ENCODE measurements at regions not wholly inside any gene's neighbourhood (a gene's known extent, or its start where the extent isn't known, plus 50 kb on each side); places are given as distances from the start of the nearest gene placed in this dataset.
"Not testable (repeated sequence)": the region's sequence is repeated elsewhere in the genome, so short reads cannot be mapped to it uniquely, and the experiment has no call there.

- TF ChIP-seq, protein P1, sequence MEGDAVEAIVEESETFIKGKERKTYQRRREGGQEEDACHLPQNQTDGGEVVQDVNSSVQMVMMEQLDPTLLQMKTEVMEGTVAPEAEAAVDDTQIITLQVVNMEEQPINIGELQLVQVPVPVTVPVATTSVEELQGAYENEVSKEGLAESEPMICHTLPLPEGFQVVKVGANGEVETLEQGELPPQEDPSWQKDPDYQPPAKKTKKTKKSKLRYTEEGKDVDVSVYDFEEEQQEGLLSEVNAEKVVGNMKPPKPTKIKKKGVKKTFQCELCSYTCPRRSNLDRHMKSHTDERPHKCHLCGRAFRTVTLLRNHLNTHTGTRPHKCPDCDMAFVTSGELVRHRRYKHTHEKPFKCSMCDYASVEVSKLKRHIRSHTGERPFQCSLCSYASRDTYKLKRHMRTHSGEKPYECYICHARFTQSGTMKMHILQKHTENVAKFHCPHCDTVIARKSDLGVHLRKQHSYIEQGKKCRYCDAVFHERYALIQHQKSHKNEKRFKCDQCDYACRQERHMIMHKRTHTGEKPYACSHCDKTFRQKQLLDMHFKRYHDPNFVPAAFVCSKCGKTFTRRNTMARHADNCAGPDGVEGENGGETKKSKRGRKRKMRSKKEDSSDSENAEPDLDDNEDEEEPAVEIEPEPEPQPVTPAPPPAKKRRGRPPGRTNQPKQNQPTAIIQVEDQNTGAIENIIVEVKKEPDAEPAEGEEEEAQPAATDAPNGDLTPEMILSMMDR (IDR thresholded peaks at IDR 0.05), result no peak
- Histone ChIP-seq H3K4me1 (peaks cover 20% of the 10 kb centered on the region), H3K4me3 (peak overlapping the region; percentile 33), H3K27me3 (peaks cover 56% of the 10 kb centered on the region), H3K9me3 (no peaks in the 10 kb centered on the region), H3K27ac (no peak overlapping the region), H3K36me3 (no peaks in the 10 kb centered on the region)
- DNase-seq, result no peak
- intact Hi-C loops (cut with DNase I), result no loop called here
- peak; percentile 51 for ATAC-seq
Measured at GRCh38 chr22:25420925-25421904, 143.3 kb upstream of the GRK3 start.

GRCh38 chr22:25426530-25427308 is 137.8 kb upstream of the GRK3 start:
- H3K27ac ChIP-seq; ATAC-seq; DNase-seq; H3K4me1 ChIP-seq; H3K4me3 ChIP-seq; intact Hi-C loops (cut with DNase I); H3K36me3 ChIP-seq; H3K9me3 ChIP-seq: not testable (repeated sequence)
- peaks cover 40% of the 10 kb centered on the region for H3K27me3 ChIP-seq
- TF ChIP-seq, protein P1 (IDR thresholded peaks at IDR 0.05), result peak; percentile 29

- H3K27me3 ChIP-seq; DNase-seq; H3K27ac ChIP-seq; H3K36me3 ChIP-seq; H3K4me1 ChIP-seq; H3K4me3 ChIP-seq; H3K9me3 ChIP-seq; ATAC-seq; intact Hi-C loops (cut with DNase I): not testable (repeated sequence)
Measured at GRCh38 chr22:25431637-25432342, 132.7 kb upstream of the GRK3 start.

DNA sequence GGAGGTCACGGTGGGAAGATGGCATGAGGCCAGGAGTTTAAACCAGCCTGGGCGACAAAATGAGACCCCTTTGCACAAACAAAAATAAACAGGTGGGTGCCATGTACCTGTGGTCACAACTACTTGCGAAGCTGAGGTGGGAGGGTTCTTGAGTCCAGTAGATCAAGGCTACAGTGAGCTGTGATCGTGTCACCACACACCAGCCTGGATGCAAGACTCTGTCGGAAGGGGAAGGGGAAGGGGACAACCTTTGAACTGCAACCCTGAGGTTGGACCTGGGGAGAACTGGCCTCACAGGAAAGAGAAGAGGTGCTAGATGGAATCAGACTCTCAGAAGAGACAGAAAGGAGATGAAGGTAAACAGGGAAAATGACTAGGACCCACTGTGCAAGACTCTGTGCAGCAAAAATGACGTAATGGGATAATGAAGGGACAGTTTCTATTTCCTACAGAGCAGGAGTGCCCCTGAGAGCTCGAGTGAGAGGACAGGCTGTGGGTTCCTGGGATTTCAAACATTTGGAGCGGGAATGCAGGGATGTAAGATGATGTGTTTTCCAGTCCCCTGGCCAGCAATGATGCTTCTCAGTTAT is 131.0 kb upstream of the GRK3 start:
- H3K27me3 ChIP-seq; H3K4me1 ChIP-seq; H3K36me3 ChIP-seq; H3K4me3 ChIP-seq; H3K27ac ChIP-seq; H3K9me3 ChIP-seq; ATAC-seq; DNase-seq; intact Hi-C loops (cut with DNase I): not testable (repeated sequence)

DNA sequence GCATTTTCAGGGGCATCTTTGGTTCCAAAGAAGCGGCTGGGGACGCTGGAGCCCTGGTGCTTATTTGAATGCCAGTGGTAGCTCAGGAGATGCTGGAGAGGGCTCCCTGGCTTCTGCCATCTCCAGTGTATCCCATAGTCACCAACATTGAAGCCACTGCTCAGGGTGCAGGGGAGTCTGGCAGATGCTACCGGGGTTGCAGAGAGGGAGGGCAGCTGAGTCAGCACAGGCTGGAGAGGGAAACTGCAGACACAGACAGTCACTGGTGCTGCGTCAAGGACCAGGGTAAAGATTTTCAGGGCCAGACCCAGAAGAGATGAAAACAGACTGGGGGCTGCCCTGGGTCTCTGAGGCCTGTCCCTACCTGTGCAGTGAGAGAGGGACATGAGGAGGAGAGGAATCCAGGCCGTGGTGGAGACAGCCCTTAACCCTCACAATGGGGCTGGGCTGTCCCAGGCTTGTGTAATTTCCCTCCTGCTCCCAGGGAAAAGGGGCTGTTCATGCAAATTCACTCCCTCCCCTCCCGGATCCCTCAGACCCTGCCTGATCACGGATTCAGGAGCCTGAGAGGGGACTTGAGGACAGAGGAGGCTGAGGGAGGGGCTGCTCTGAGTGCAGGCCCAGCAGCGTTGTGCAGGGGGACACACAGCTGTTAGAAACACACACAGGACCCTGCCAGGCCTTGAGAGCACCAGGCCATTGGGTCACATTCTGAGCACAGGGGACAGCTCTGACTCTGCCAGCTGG is 126.9 kb upstream of the GRK3 start:
- DNase-seq, result no peak
- Histone ChIP-seq H3K4me1 (no peaks in the 10 kb centered on the region), H3K27me3 (no peaks in the 10 kb centered on the region), H3K27ac (no peak overlapping the region), H3K36me3 (no peaks in the 10 kb centered on the region), H3K9me3 (no peaks in the 10 kb centered on the region), H3K4me3 (no peak overlapping the region)
- intact Hi-C loops (cut with DNase I), result no loop called here
- ATAC-seq, result no peak
- TF ChIP-seq, protein P1 (IDR thresholded peaks at IDR 0.05), result no peak
